ENCODE measurements at regions not wholly inside any gene's neighbourhood (a gene's known extent, or its start where the extent isn't known, plus 50 kb on each side); places are given as distances from the start of the nearest gene placed in this dataset.

GRCh38 chr18:60732143-60732542, 359.6 kb upstream of the MC4R start:
- DNase-seq = peak in 1 of 2 experiments; percentile 24
- TF ChIP-seq POLR2A (IDR thresholded peaks at IDR 0.05; ENCODE audit: low read length) (no peak), GATA1 (IDR thresholded peaks at IDR 0.05; ENCODE audit: low read depth, low read length) (no peak)

GRCh38 chr18:60739212-60739611, 366.6 kb upstream of the MC4R start:
- TF ChIP-seq GATA1 (IDR thresholded peaks at IDR 0.05; ENCODE audit: low read depth, low read length) = no peak
- TF ChIP-seq POLR2A (IDR thresholded peaks at IDR 0.05; ENCODE audit: low read length) = no peak
- DNase-seq = no peak

- DNase-seq = no peak
- no peak for TF ChIP-seq GATA1 (IDR thresholded peaks at IDR 0.05; ENCODE audit: low read depth, low read length)
Measured at GRCh38 chr18:60740313-60740712, 367.7 kb upstream of the MC4R start.

GRCh38 chr18:60746491-60746890, 373.9 kb upstream of the MC4R start:
- no peak for DNase-seq
- TF ChIP-seq GATA1 (IDR thresholded peaks at IDR 0.05; ENCODE audit: low read depth, low read length) (no peak), POLR2A (IDR thresholded peaks at IDR 0.05; ENCODE audit: low read length) (no peak)

- TF ChIP-seq POLR2A (IDR thresholded peaks at IDR 0.05; ENCODE audit: low read length) = no peak
- TF ChIP-seq GATA1 (IDR thresholded peaks at IDR 0.05; ENCODE audit: low read depth, low read length) = no peak
- DNase-seq = no peak
Measured at GRCh38 chr18:60746919-60747318, 374.3 kb upstream of the MC4R start.

- TF ChIP-seq GATA1 (IDR thresholded peaks at IDR 0.05; ENCODE audit: low read depth, low read length) = no peak
- TF ChIP-seq POLR2A (IDR thresholded peaks at IDR 0.05; ENCODE audit: low read length) = no peak
- DNase-seq = no peak
Measured at GRCh38 chr18:60753753-60754152, 381.2 kb upstream of the MC4R start.

- DNase-seq = no peak
Measured at GRCh38 chr18:60754413-60755009, 381.9 kb upstream of the MC4R start.

GRCh38 chr18:60755134-60755533, 382.6 kb upstream of the MC4R start:
- TF ChIP-seq GATA1 (IDR thresholded peaks at IDR 0.05; ENCODE audit: low read depth, low read length) = no peak
- TF ChIP-seq POLR2A (IDR thresholded peaks at IDR 0.05; ENCODE audit: low read length) = no peak
- DNase-seq = no peak

More at GRCh38 chr18:60754413-60755009, 381.9 kb upstream of the MC4R start:
- TF ChIP-seq POLR2A (IDR thresholded peaks at IDR 0.05; ENCODE audit: low read length) (no peak), GATA1 (IDR thresholded peaks at IDR 0.05; ENCODE audit: low read depth, low read length) (no peak)

- DNase-seq = no peak
- TF ChIP-seq GATA1 (IDR thresholded peaks at IDR 0.05; ENCODE audit: low read depth, low read length) = no peak
- no peak for TF ChIP-seq POLR2A (IDR thresholded peaks at IDR 0.05; ENCODE audit: low read length)
Measured at GRCh38 chr18:60775978-60776377, 403.4 kb upstream of the MC4R start.

- no peak for DNase-seq
- TF ChIP-seq GATA1 (IDR thresholded peaks at IDR 0.05; ENCODE audit: low read depth, low read length) = no peak
- TF ChIP-seq POLR2A (IDR thresholded peaks at IDR 0.05; ENCODE audit: low read length) = no peak
Measured at GRCh38 chr18:60784161-60784560, 411.6 kb upstream of the MC4R start.

- no peak for TF ChIP-seq POLR2A (IDR thresholded peaks at IDR 0.05; ENCODE audit: low read length)
- TF ChIP-seq GATA1 (IDR thresholded peaks at IDR 0.05; ENCODE audit: low read depth, low read length) = no peak
- no peak for DNase-seq
Measured at GRCh38 chr18:60794802-60795201, 422.2 kb upstream of the MC4R start.

- TF ChIP-seq POLR2A (IDR thresholded peaks at IDR 0.05; ENCODE audit: low read length) (no peak), GATA1 (IDR thresholded peaks at IDR 0.05; ENCODE audit: low read depth, low read length) (no peak)
Measured at GRCh38 chr18:60804415-60804814, 431.8 kb upstream of the MC4R start.

GRCh38 chr18:60809937-60810336, 437.4 kb upstream of the MC4R start:
- no peak for TF ChIP-seq GATA1 (IDR thresholded peaks at IDR 0.05; ENCODE audit: low read depth, low read length)
- TF ChIP-seq POLR2A (IDR thresholded peaks at IDR 0.05; ENCODE audit: low read length) = no peak
- DNase-seq = no peak

More at GRCh38 chr18:60804415-60804814, 431.8 kb upstream of the MC4R start:
- DNase-seq = no peak

GRCh38 chr18:60812921-60813320, 440.3 kb upstream of the MC4R start:
- TF ChIP-seq GATA1 (IDR thresholded peaks at IDR 0.05; ENCODE audit: low read depth, low read length) = no peak
- TF ChIP-seq POLR2A (IDR thresholded peaks at IDR 0.05; ENCODE audit: low read length) = no peak
- DNase-seq = no peak

- no peak for DNase-seq
- TF ChIP-seq GATA1 (IDR thresholded peaks at IDR 0.05; ENCODE audit: low read depth, low read length) (no peak), POLR2A (IDR thresholded peaks at IDR 0.05; ENCODE audit: low read length) (no peak)
Measured at GRCh38 chr18:60826346-60826745, 453.8 kb upstream of the MC4R start.

GRCh38 chr18:60831971-60832370, 459.4 kb upstream of the MC4R start:
- DNase-seq = no peak
- TF ChIP-seq GATA1 (IDR thresholded peaks at IDR 0.05; ENCODE audit: low read depth, low read length) (no peak), POLR2A (IDR thresholded peaks at IDR 0.05; ENCODE audit: low read length) (no peak)
